ENCODE measurements at regions not wholly inside any gene's neighbourhood (a gene's known extent, or its start where the extent isn't known, plus 50 kb on each side); places are given as distances from the start of the nearest gene placed in this dataset.

GRCh38 chr20:58162986-58163385 is 65.5 kb downstream of the ANKRD60 start:
- DNase-seq = no peak

- DNase-seq = no peak
These were observed 67.3 kb downstream of the ANKRD60 start for GRCh38 chr20:58161192-58161591.

- no peak for DNase-seq
These were observed 67.9 kb downstream of the ANKRD60 start for GRCh38 chr20:58160451-58161061.

- no peak for DNase-seq
These were observed 73.1 kb downstream of the ANKRD60 start for GRCh38 chr20:58155148-58155925.

- no peak for DNase-seq
These were observed 74.3 kb downstream of the ANKRD60 start for GRCh38 chr20:58154113-58154512.

- no peak for DNase-seq
These were observed 75.3 kb downstream of the ANKRD60 start for GRCh38 chr20:58153121-58153520.

- DNase-seq = no peak
These were observed 77.7 kb downstream of the ANKRD60 start for GRCh38 chr20:58150772-58151171.

- no peak for DNase-seq
These were observed 78.9 kb downstream of the ANKRD60 start for GRCh38 chr20:58149437-58150091.

GRCh38 chr20:58148891-58149290 is 79.6 kb downstream of the ANKRD60 start:
- DNase-seq = no peak

GRCh38 chr20:58147628-58148370 is 80.7 kb downstream of the ANKRD60 start:
- DNase-seq = no peak

- DNase-seq = no peak
These were observed 81.7 kb downstream of the ANKRD60 start for GRCh38 chr20:58146746-58147140.

- no peak for DNase-seq
These were observed 82.2 kb downstream of the ANKRD60 start for GRCh38 chr20:58146081-58146745.

GRCh38 chr20:58145506-58146080 is 82.9 kb downstream of the ANKRD60 start:
- no peak for DNase-seq

GRCh38 chr20:58144096-58144495 is 84.4 kb downstream of the ANKRD60 start:
- DNase-seq = no peak

GRCh38 chr20:58143531-58143930 is 84.9 kb downstream of the ANKRD60 start:
- DNase-seq = no peak

GRCh38 chr20:58142843-58143185 is 85.6 kb downstream of the ANKRD60 start:
- no peak for DNase-seq

GRCh38 chr20:58141971-58142842 is 86.2 kb downstream of the ANKRD60 start:
- no peak for DNase-seq

- no peak for DNase-seq
These were observed 87.0 kb downstream of the ANKRD60 start for GRCh38 chr20:58141496-58141895.

- DNase-seq = no peak
These were observed 87.5 kb downstream of the ANKRD60 start for GRCh38 chr20:58140787-58141425.

GRCh38 chr20:58139849-58140786 is 88.3 kb downstream of the ANKRD60 start:
- no peak for DNase-seq
